ENCODE measurements at regions not wholly inside any gene's neighbourhood (a gene's known extent, or its start where the extent isn't known, plus 50 kb on each side); places are given as distances from the start of the nearest gene placed in this dataset.

GRCh38 chr7:138342990-138343389, 117.1 kb upstream of the TRIM24 start:
- H3K4me1 ChIP-seq, result no peaks in the 10 kb centered on the region
- ATAC-seq (no peak), DNase-seq (no peak)
- H3K27ac ChIP-seq, result no peak overlapping the region
- H3K36me3 ChIP-seq, result no peaks in the 10 kb centered on the region
- no peak overlapping the region for H3K4me3 ChIP-seq
- no peak for TF ChIP-seq CTCF (IDR thresholded peaks at IDR 0.05)
- intact Hi-C loops (cut with DNase I), result no loop called here
- peaks cover 54% of the 10 kb centered on the region for H3K9me3 ChIP-seq
- no peaks in the 10 kb centered on the region for H3K27me3 ChIP-seq (ENCODE audit: low read depth)

- intact Hi-C loops (cut with DNase I), result no loop called here
- no peak for DNase-seq
- no peak for ATAC-seq
- H3K36me3 ChIP-seq, result no peaks in the 10 kb centered on the region
- H3K27me3 ChIP-seq (ENCODE audit: low read depth), result no peaks in the 10 kb centered on the region
- no peak overlapping the region for H3K27ac ChIP-seq
- H3K9me3 ChIP-seq, result peaks cover 41% of the 10 kb centered on the region
- no peak overlapping the region for H3K4me3 ChIP-seq
- H3K4me1 ChIP-seq, result no peaks in the 10 kb centered on the region
- TF ChIP-seq CTCF (IDR thresholded peaks at IDR 0.05), result no peak
Observed at GRCh38 chr7:138345567-138345966, 114.5 kb upstream of the TRIM24 start.

GRCh38 chr7:138346975-138347374, 113.1 kb upstream of the TRIM24 start:
- Histone ChIP-seq H3K27me3 (ENCODE audit: low read depth) (no peaks in the 10 kb centered on the region), H3K27ac (no peak overlapping the region), H3K36me3 (no peaks in the 10 kb centered on the region), H3K4me3 (no peak overlapping the region), H3K4me1 (no peaks in the 10 kb centered on the region), H3K9me3 (peaks cover 45% of the 10 kb centered on the region)
- intact Hi-C loops (cut with DNase I), result no loop called here
- DNase-seq, result no peak
- TF ChIP-seq CTCF (IDR thresholded peaks at IDR 0.05), result no peak
- ATAC-seq, result no peak

GRCh38 chr7:138349841-138350700, 110.0 kb upstream of the TRIM24 start:
- H3K4me3 ChIP-seq, result no peak overlapping the region
- no peak for ATAC-seq
- no peak for TF ChIP-seq CTCF (IDR thresholded peaks at IDR 0.05)
- H3K9me3 ChIP-seq, result peaks cover 29% of the 10 kb centered on the region
- DNase-seq, result no peak
- intact Hi-C loops (cut with DNase I), result no loop called here
- H3K27me3 ChIP-seq (ENCODE audit: low read depth), result no peaks in the 10 kb centered on the region
- no peaks in the 10 kb centered on the region for H3K4me1 ChIP-seq
- no peaks in the 10 kb centered on the region for H3K36me3 ChIP-seq
- no peak overlapping the region for H3K27ac ChIP-seq

GRCh38 chr7:138350701-138351357, 109.2 kb upstream of the TRIM24 start:
- ATAC-seq, result no peak
- TF ChIP-seq CTCF (IDR thresholded peaks at IDR 0.05), result no peak
- H3K9me3 ChIP-seq, result peaks cover 21% of the 10 kb centered on the region

More at GRCh38 chr7:138350701-138351357, 109.2 kb upstream of the TRIM24 start:
- H3K4me3 ChIP-seq, result no peak overlapping the region
- intact Hi-C loops (cut with DNase I), result no loop called here
- no peak overlapping the region for H3K27ac ChIP-seq
- H3K4me1 ChIP-seq, result no peaks in the 10 kb centered on the region
- no peak for DNase-seq
- H3K27me3 ChIP-seq (ENCODE audit: low read depth), result no peaks in the 10 kb centered on the region
- H3K36me3 ChIP-seq, result no peaks in the 10 kb centered on the region
